ENCODE measurements at regions not wholly inside any gene's neighbourhood (a gene's known extent, or its start where the extent isn't known, plus 50 kb on each side); places are given as distances from the start of the nearest gene placed in this dataset.

DNA sequence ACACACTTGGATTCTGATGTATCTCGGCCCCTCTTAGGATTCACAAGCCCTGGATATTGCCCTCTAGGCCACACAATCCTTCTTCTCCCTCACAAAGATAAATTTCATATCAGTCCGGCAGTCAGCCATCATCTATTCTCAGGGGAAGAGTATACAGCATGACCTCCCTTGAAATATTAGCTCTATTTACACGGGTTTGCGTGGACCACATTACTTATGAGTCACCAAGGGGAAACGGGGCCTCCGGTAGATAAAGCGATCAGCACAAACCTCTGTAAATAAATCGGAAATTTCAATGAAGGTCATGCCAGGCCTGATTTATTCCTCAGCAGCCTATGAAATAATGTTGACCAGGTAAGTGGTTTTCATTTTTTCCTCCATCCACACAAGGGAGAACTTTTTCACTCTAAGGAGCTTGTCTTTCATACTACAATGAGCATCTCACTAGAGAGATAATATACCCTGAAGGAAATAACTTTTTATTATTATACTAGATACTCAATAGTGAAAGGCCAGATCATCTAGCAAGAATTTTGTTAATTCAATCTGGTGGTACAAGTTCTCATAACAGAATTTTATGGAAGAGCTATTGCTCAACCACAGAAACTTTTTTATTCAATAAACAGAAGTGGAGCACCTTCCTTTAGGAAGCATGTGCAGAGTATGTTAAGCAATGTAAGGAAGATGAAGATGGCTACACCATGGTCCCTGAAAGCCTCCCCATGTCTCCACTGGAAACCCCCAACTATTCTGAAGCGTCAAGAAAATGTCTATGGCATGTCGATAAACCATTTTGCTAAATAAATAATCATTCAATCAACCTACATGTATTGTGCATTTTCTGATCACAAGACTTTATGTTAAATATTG is 125.2 kb upstream of the PIK3C3 start:
- no peak for DNase-seq

DNA sequence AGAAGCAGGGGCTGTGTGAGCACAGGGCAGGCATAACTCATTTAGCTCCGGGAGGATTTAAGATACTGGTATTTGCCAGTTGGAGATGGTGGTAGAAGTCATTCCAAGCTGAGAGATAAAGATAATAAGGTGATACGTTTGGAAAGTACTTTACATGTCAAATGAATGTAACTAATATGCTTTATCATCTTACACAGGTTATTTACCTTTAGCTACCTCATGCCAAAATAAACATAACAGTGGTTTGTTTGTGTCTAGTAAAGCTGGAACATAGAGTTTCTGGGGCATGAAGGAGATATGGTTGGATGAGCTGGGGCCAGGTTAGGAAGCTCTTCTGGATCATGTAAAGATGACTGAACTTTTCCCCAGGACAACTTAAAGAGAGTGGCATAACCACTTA is 126.9 kb upstream of the PIK3C3 start:
- DNase-seq: no peak

DNA sequence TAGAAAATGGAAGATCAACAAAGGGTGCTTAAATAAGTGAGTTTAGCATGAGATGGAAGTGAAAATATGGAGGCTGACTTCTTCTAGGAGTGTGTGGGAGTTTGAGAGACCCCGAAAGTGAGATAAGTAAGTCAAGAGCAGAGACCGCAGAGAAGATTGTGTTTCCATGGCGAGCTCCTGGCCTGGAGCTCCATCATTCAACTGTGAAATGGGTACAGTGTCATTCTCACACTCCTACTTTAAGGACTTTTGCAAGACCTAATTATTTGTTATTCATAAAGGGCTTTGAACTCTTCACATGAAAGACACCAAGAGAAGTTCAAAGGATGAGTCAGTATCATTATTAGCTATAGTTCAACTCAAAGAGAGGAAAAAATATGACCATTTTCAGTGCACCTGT is 134.2 kb upstream of the PIK3C3 start:
- no peak for DNase-seq

DNA sequence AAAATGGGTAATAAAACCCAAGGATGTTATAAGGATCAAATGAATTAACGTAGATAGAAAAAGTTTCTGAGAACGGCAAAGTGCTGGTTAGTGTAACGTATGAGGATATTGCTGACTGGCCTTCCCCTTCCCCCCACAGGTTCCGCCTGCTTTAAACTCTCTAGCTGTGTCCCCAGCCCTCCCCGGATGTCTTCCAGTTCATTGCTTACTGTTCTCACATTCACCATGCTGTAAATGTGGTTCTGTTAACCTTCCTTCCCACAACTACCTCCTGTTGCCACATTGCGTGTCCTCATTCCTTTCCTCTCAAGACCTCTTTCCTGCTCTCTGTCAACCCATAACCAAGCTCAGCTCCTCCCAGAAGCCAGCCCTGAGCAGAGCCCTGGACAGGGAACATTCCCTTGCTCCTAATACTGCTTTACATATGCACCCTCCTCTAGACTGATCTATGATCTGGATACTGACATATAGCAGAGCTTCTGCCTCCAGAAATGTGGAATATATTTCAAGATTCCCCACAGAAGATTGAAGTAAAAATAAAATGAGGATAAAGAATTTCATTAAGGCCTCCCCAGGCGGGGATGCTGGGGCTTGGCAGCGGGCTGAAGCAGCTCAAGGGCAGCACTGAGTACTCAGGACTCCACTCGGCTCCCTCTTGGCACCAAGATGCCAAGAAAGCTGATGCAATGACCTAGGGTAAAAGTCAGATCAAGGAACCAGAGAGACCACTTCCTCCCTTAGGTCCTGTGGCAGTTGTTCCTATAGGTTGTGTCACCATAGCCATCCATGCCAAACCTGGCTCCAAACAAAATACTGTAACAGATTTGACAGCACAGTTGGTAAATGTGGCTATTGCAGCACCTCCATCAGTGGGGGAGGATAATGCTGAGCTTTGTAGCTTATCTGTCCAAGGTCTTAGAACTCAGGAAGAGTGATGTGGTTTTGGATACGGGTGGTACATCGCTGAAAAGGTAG is 136.4 kb upstream of the PIK3C3 start:
- DNase-seq: no peak

DNA sequence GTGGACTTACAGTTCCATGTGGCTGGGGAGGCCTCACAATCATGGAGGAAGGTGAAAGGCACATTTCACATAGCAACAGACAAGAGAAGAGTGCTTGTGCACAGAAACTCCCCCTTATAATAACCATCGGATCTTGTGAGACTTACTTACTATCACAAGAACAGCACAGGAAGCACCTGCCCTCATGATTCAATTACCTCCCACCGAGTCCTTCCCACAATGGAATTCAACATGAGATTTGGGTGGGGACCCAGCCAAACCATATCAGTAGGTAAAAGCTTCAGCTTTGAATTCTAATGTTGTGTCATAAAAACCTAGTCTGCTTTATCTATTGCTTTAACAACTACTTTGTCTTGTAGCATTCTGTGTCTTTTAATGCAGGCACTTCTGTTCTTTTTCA is 140.4 kb upstream of the PIK3C3 start:
- DNase-seq: no peak

DNA sequence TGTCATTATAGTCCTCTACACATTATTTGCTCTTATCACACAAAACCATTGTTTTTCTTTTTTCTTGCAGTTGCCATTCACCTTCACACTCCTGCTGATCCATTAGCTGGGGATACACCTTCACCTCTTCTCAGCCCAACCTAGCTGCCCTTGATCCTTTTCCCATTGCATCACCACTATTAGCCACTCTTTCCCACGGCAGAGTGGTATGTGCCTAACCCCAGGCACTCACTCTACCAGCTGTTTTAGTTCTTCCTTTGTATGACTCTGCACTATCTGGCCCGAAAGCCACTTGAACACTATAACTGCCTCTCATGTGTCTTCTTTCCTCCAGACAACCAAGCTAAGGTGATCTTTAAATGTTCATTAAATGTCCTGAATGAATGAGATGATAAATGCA is 145.4 kb upstream of the PIK3C3 start:
- DNase-seq: no peak

DNA sequence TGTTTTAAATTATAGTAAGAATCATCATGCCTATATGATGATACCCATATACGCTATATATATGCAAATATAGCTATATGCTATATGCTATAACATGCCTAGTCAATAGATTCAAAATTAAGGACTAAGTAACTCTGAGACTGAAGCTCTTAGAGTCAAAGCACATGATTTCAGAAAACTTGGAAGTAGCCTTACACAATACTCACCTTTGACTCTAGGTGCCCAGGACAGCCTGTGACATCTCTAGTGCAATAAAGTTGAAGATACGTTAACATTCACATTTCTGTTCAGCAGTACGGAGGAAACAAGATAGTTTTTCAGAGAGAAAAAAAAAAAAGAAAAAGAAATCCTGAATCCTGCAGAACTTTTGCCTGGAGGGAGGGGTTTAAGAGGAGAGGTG is 149.7 kb upstream of the PIK3C3 start:
- no peak for DNase-seq

DNA sequence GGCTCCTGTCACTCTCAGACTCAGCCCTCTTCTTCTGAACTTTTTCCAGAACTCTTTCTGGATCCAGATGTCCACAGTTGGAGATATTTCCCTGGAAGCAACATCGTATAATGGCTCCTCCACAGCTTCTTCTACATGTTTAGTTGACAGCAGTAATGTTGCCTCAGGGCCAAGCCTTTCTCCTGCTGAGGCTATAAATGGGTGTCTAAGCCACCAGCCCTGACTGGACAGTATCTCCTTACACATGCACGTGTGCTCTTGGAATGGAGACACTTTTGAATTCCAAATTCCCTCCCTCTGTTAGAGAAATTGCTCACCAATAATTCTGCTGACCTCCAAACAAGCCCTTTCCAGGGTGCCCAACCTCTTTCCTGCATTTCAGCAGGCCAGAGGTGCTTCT is 156.2 kb upstream of the PIK3C3 start:
- DNase-seq: no peak

DNA sequence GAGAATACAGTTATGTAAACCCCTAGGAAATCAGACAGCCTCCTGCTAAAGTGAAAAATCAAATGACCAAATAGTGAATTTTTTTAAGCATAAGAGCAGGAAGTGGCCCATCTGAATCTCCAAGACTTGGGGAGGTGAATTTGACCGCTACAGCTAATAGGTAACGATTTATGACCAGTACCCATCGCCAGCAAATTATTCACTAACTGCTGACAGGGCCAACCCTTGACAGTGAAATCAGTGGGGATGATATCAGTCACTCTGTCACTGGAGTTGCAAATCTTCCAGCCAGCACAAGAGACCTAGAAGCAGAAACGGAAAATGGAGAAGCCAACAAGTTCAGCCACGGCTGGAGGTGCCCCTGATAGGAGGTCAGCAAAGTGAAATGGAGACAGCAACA is 164.3 kb upstream of the PIK3C3 start:
- no peak for DNase-seq

DNA sequence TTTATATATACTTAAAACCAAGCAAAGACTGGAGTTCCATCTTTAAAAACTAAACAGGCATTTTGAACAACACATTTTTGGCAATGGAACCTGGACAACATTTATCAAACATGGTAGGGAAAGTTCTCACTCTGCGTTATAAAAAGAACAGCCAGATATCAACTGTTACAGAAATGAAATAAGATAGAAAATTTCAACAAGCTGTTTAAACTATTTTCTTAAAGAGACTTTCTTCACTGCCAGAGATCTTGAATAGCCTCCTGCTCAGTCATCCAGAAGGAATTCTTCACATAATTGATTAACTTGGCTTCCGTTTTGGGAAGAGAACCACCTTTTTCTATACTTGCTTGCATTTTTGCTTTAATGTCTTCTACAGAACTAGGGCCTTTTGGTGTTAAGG is 166.0 kb upstream of the PIK3C3 start:
- DNase-seq: no peak

DNA sequence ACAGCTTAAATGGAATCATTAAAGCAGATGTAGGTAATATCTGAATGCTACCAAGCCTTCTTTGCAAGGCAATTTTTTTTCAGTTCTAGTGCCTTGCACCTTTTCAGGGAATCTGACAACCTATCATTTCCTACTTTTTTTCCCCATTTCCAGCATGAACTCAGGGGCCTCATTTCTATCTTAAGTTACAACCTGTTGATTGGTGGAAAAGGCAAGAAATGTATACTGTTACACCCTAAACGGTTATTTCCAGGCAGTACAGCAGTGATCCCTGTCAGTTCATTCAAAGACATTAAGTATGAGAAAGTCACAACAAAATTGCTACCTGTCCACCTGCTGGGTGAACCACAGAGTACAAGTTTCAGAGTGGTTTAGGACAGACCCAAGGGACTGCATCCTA is 171.2 kb upstream of the PIK3C3 start:
- no peak for DNase-seq

DNA sequence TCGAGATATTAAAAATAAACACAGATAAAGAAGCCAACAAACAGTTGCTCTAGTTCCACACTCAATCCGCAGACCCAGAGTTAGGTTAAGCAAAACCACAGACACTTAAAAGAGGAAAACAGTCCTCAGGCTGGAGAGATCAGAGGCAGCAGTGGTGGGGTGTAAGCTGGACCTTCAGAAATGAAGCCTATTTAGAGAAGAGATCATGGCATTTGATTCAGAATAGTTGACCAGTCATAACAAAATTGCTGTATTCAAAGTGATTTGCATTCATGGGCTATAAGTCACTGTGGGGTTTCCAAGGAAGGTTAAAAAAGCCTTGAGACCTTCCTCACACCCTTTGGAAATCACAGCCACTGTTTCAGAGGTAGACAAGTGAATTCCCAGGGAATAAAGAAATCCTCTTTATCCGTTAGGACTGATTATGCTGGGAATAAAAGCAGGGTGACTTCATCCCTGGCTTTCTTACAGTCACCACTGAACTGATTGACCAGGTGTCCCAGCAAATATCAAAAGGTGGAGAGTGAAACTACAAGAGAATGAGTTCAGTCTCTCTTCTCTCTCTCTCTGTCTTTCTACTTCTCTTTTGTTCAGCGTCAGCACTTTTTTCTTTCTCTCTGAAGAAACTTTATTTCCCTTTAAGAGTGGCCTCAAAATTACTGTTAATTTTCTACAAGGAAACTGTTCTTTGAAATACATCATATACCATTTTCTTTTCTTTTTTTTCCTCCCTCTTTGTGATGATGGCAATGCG is 171.8 kb upstream of the PIK3C3 start:
- no peak for DNase-seq

DNA sequence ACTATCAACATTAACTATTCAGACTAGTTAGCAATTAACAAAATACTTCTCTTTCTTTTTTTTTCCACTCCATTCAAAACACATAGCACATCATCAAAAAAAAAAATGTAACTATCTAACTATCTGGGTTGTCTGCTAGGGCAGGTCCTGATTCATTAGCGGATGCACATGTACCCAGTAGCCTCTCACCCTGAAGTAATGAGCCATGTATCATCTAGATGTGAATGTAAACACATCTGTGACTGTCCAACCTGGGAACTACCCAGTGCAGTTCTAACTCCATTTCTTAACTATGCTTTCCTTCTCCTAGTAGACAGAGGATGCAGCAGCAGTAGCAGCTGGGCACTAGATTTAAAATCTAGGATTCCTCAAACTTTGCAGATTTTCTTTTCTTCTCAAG is 183.1 kb upstream of the PIK3C3 start:
- no peak for DNase-seq

DNA sequence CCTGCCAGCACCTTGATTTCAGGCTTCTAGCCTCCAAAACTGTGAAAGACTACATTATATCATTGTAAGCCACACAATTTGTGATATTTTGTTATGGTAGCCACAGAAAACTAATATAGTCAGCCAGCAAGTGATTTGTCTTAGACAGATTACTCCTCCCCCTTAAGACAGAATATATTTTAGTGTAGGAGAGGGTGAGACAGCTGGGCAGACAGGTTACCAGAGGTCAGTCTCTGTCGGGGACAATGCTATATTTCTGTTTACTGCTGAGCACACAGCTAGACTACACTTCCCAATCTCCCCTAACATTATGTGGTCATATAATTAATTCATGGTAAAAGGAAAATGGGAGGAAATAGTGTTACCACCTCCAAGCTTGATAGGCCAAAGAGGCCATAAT is 185.8 kb upstream of the PIK3C3 start:
- DNase-seq: no peak

DNA sequence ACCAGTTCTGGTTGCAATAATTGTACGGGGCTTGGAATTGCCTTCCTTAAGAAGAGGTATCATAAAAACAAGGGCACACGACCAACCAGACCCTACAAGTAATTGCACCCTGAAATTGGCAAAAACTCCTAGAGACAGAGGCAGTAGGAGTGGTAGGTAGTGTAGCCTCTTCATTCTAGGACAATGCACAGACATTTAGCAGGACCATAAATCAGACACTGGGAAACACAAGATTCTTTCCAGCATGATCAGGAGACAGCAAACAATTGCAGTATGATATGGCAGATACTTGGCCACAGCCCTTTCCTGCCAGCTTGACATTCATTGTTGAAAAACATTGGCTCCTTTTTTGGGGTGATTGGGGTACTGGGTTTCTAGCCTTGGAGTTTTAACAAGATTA is 186.6 kb upstream of the PIK3C3 start:
- no peak for DNase-seq

DNA sequence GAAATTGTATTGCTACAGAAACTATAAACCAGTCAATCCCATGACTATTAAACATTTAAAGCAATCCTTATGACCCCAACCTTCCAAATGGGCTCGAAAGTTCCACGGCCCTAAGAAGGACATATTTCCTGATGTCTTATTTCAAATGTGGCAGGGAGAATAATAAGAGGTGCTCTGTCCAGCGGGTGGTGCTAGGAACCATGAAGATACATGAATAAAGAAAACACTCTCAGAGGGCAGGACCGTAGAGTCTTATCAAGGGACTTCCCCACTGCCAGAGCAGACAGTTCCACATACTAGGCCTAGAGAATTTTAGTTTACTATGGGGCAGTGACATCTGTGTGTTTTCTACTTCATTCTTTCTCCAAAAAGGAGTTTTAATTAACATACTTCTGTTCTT is 187.1 kb upstream of the PIK3C3 start:
- no peak for DNase-seq

DNA sequence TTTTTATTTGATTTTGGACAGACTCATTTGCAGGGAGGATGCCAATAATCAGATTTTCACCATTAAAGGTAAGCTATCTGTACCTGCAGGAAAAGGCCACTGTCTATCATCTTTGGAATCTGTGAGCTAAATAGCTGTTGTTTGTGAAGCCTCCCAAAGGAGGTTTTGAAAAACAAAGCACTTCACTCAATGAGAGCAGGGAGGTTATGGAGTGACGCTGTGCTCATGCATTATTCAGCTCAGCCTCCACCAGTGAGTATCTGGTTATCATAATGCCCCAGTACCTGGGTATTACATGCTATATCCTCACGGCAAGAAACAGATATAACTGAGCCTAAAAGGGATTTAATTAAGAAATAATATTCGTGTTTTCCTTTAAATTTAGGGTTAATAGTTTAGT is 189.6 kb upstream of the PIK3C3 start:
- DNase-seq: no peak

DNA sequence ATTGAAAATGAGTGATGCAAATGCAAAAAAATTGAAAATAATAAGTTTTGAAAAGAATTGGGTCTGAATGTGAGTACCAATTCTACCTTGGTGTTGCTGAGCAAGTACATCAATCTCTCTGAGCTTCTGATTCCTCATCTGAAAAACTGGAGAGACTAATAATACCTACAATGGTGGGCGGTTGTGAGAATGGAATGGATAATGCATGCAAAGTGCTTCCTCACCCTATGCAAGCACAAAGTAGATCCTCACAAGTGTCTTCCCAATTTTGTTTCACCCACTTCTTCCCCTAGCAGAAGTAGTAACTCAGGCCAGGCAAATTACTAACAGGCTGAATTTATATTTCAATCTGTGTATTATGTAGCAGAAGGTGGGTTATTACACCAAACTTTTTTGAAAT is 191.7 kb upstream of the PIK3C3 start:
- no peak for DNase-seq

DNA sequence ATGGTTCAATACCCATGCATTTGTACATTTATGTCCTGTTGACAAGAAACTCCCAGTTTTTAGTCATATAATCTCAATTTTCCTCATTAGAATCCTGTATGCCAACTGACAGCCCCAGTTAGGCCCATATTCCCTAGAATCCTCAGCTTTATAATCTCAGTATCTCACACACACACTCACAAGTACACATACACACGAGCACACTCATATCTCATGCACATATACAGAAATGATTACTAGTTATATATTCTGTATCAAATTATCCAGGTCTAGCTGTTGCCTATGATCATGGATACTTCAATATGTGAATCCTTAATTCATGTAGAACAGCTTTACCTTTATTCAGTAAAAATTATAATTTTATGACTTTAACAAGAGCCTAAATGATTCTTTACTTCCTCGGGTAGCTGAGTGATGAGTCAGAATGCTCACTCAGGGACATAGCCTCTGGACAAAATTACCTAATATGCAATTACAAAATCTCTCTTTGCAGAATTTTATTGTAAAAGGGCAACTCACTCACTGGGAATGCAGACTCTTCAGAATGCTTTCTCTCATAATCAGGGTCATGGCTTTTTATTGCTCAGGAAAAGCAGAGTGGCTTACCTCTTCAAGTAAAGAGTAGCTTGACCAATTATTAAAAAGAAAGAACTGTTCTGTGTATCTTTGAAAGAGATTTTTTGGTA is 193.6 kb upstream of the PIK3C3 start:
- no peak for DNase-seq

DNA sequence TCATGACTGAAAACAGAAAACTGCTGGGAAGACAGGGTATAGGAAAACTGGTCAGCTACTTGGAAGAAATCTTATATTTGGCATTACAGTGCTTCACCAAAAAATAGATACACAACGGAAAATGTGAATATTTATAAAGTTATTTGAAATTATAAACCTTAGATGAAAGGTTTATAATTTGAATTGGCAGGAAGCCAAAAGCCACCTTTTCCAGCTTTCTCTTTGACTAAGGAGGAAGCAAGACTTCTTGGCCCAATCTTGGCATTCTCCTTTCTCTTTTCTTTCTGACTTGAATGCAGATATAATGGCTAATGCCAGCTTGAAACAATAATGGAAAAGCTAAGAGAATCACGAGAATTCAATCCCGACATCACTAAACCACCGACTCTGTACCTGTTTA is 196.5 kb upstream of the PIK3C3 start:
- DNase-seq: no peak

DNA sequence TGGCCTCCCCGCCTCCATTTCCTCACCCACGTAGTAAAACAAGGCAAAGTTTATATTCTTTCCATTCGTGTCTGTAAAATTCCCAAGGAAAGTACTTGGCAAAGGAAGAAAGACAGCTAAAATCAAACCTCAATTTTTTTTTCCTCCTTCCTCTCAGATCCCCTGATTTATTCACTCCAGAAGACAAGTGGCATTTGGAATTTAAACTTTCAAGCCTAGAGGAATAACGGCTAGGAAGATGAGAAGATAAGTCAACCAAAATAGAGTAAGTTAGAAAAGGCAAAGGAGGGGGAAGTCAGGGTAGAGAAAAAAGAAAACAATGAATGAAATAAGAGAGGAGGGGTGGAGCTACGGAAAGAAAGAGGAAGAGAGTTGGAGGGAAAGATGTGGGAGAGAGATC is 198.9 kb upstream of the PIK3C3 start:
- no peak for DNase-seq

DNA sequence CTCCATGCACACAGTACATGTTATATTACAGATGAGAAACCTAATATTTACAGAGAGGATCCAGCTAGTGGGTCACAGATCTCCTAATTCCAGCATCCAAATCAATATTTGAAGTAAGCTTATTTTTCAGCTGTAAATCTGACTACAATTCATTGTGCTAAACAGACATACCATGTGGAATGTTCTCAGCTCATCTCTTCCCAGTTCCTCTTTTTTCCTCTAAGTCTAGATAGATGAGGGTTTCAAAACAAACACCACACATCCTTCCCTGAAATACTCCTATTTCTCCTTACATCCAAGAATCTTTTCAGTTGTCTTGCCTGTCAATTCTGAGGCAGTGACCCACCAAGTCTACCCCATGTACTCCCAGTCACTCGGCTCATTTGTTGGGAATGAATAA is 200.7 kb upstream of the PIK3C3 start:
- DNase-seq: no peak

DNA sequence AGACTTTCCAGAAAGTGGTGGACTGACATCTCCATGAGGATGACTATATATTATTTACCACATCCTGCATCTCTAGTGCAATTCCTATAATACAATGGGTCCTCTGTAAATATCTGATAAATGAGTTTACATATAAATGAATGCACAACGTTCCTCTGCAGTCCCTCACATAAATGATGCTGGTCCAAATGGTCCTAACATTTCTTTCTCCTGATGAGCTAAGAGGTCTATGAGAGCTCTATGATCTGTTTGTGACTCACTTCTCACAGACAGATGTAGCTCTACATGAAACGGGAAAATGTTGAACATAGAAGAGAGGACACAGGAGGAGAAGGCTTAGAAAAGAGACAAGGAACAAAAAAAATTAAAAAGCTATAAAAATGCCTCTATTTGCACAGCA is 201.2 kb upstream of the PIK3C3 start:
- DNase-seq: no peak

Data from T-helper 9 cell (primary cell).